GM12878 (cell line): ENCODE measurements at regions not wholly inside any gene's neighbourhood (a gene's known extent, or its start where the extent isn't known, plus 50 kb on each side); places are given as distances from the start of the nearest gene placed in this dataset.

Experiments
- EZH2 ChIP-seq: IDR thresholded peaks from 2 replicates; pipeline ENCODE4 v1.6.1; 2012; ENCODE audit warnings: low read depth, mild to moderate bottlenecking, control low read depth, inconsistent platforms, low read length, borderline replicate concordance; ENCODE audit not compliant: control insufficient read depth
- YBX1 ChIP-seq: fragments of 450-650 bp; IDR thresholded peaks from 2 replicates; pipeline ENCODE4 v1.6.1; 2016; ENCODE audit warnings: antibody characterized with exemption
- ZSCAN29 ChIP-seq: fragments of 450-650 bp; IDR thresholded peaks from 2 replicates; pipeline ENCODE4 v1.6.1; 2017; ENCODE audit warnings: mild to moderate bottlenecking, moderate library complexity

DNA sequence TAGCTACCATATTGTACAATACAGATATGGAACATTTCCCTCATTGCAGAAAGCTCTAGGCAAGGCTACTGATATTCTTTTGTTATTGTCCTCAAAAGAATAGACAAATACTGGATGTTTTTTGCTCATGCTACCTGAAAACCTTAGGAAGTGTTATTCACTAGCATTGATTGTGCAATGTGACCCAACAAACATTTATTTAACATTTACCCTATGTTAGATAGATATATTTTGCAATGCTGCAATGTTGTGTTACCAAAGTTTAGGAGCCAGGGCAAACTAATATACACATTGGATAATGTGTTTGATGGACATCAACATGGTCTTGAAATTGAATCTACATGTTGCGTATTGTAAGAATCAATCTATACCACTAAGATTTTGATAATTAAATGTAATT lies 112.8 kb upstream of the CREB5 start:
- TF ChIP-seq YBX1 (no peak), EZH2 (no peak), ZSCAN29 (no peak)
